Transverse colon (tissue), 4 donors: ENCODE measurements at regions not wholly inside any gene's neighbourhood (a gene's known extent, or its start where the extent isn't known, plus 50 kb on each side); places are given as distances from the start of the nearest gene placed in this dataset.

Experiments used
- DNase-seq: peaks from one replicate; pipeline ENCODE4 v3.0.0-alpha.2; 2019
- H3K27ac ChIP-seq, 4 donors: fragments of 200-600 bp; sonication (generic); 2 replicates each; pipeline ENCODE4 v1.5.1; 2016 to 2018; ENCODE audit warnings: inconsistent platforms in 4 of 4
- H3K27me3 ChIP-seq: fragments of 200-600 bp; sonication (generic); 2 replicates; pipeline ENCODE4 v1.5.1; 2017; ENCODE audit warnings: inconsistent platforms
- H3K36me3 ChIP-seq, 4 donors: fragments of 200-600 bp; sonication (generic); 2 replicates each; pipeline ENCODE4 v1.5.1; 2017 to 2019; ENCODE audit warnings: inconsistent platforms in 4 of 4
- H3K4me1 ChIP-seq, 4 donors: fragments of 200-600 bp; sonication (generic); 2 replicates each; pipeline ENCODE4 v1.5.1; 2017 to 2020; ENCODE audit warnings: inconsistent platforms in 4 of 4
- H3K4me3 ChIP-seq, 4 donors: fragments of 200-600 bp; sonication (generic); 1 replicate in 1 of 4; 2 replicates in 3 of 4; pipeline versions ENCODE4 v1.5.1 to v1.6.1; 2017 to 2019; ENCODE audit warnings: inconsistent platforms in 4 of 4
- H3K9me3 ChIP-seq, 2 donors: fragments of 200-600 bp; sonication (generic); 2 replicates each; pipeline ENCODE4 v1.5.1; 2017 to 2019; ENCODE audit warnings: inconsistent platforms in 2 of 2
- EP300 ChIP-seq: sonication (generic); formaldehyde crosslinking; IDR thresholded peaks from one replicate; pipeline ENCODE4 v1.6.1; 2017; ENCODE audit warnings: antibody characterized with exemption, low read depth
- POLR2A ChIP-seq: fragments of 450-650 bp; IDR thresholded peaks from one replicate; pipeline ENCODE4 v1.6.1; 2016; ENCODE audit warnings: antibody characterized with exemption, mild to moderate bottlenecking, moderate library complexity
- POLR2AphosphoS5 ChIP-seq, 3 donors: sonication (generic); formaldehyde crosslinking; IDR thresholded peaks; one replicate each; pipeline ENCODE4 v1.6.1; 2016; ENCODE audit warnings: antibody characterized with exemption in 3 of 3
- WGBS, 2 donors: methylation state at CpG; one replicate each; pipeline ENCODE4 v1.1.5; 2018; ENCODE audit warnings: low coverage in 1 of 2; 5-methylcytosine and 5-hydroxymethylcytosine counted together
- in situ Hi-C, 4 donors: fragments of 200-750 bp; cut with MboI; loops; one replicate each; pipeline versions ENCODE4 v1.15.0 to v1.15.1; 2017; ENCODE audit warnings: low sequenced_read_pairs in 3 of 4, low pct_ligation_motif_present in 1 of 4, low pct_unique_long_range_greater_than_20kb in 1 of 4
- intact Hi-C: fragments of 100-400 bp; cut with DNase I; formaldehyde crosslinking; loops from one replicate; pipeline ENCODE4 v1.15.1; 2023; ENCODE audit warnings: low total_unique reads
- TF ChIP-seq, protein P1 (sequence below), 5 experiments: fragments of 200-600 bp in 3 of 5; fragments of 450-650 bp in 2 of 5; sonication (generic) in 3 of 5; IDR thresholded peaks; 1 replicate in 2 of 5; 2 replicates in 3 of 5; pipeline ENCODE4 v1.5.1; 2016 to 2017; ENCODE audit warnings: antibody characterized with exemption in 5 of 5, inconsistent platforms in 3 of 5, mild to moderate bottlenecking in 2 of 5, moderate library complexity in 1 of 5

DNA sequence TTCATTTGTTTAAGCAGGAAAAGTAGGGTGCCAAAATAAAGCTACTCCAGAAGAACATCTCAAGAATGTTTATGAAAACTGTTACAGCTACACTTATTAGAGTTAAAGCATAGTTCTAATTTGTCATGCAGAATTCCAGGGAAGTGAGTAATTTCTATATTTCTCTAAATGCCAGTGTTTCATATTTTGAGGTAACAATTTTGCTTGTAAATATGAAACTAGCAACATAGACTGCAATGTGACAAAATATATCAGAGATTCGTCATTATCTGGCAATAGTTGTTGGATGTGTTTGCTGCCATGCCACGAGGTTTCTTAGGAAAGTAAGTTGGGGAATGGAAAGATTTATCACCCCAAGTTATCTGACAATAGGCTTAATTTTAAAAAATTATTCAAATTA is 424.1 kb upstream of the ZEB2 start:
- in situ Hi-C loops, result no loop called here
- DNase-seq, result no peak
- H3K27ac ChIP-seq, result no peak overlapping the region
- no peaks in the 10 kb centered on the region for H3K36me3 ChIP-seq
- no peak overlapping the region for H3K4me3 ChIP-seq
- H3K4me1 ChIP-seq, result peaks cover 15 to 57% (median 26%) of the 10 kb centered on the region in 4 donors
- intact Hi-C loops, result no loop called here
- WGBS, 2 donors, result 60 to 62% methylated on average over 1 to 2 of the region's 2 CpGs
- H3K9me3 ChIP-seq, result no peaks in the 10 kb centered on the region
- H3K27me3 ChIP-seq, result no peaks in the 10 kb centered on the region
- TF ChIP-seq POLR2A (no peak), EP300 (no peak), POLR2AphosphoS5 (IDR thresholded peaks at IDR 0.05) (no peak)
- TF ChIP-seq, protein P1, sequence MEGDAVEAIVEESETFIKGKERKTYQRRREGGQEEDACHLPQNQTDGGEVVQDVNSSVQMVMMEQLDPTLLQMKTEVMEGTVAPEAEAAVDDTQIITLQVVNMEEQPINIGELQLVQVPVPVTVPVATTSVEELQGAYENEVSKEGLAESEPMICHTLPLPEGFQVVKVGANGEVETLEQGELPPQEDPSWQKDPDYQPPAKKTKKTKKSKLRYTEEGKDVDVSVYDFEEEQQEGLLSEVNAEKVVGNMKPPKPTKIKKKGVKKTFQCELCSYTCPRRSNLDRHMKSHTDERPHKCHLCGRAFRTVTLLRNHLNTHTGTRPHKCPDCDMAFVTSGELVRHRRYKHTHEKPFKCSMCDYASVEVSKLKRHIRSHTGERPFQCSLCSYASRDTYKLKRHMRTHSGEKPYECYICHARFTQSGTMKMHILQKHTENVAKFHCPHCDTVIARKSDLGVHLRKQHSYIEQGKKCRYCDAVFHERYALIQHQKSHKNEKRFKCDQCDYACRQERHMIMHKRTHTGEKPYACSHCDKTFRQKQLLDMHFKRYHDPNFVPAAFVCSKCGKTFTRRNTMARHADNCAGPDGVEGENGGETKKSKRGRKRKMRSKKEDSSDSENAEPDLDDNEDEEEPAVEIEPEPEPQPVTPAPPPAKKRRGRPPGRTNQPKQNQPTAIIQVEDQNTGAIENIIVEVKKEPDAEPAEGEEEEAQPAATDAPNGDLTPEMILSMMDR (IDR thresholded peaks at IDR 0.05), result no peak

DNA sequence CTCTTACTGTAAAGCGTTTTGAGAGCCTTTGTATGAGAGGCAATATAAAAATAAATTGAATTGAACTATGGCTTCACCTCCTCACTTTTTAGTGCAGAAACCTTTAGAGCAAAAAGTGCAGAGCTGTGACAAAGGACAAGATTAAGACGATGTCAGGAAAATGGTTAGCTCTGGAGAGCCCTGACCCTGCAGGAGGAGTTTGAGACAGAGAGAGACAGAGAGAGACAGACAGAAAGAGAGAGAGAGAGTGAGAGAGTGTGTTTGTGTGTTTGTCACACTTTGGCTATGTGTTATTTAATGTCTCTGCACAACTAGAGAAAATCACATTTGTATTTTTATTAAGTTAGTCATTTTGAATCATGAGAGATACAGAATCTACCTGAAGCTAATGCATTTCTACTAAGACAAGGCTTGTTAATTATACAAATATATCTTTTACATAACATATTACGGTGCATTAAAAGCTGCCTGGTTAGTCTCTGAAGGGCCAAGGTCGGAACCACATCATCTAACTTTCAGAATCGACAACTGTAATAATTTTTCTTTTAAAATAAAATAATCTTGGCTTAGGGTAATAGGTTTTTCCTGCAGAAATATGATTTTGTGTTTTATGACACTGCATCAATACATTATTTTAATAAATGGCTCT is 423.5 kb upstream of the ZEB2 start:
- in situ Hi-C loops, result no loop called here
- Histone ChIP-seq H3K9me3 (no peaks in the 10 kb centered on the region), H3K4me3 (no peak overlapping the region), H3K27ac (peak overlapping the region; percentile 12 to 63 (median 38)), H3K36me3 (no peaks in the 10 kb centered on the region), H3K4me1 (peaks cover 16 to 61% (median 28%) of the 10 kb centered on the region in 4 donors), H3K27me3 (no peaks in the 10 kb centered on the region)
- 42 to 51% methylated on average over 4 to 5 of the region's 5 CpGs for WGBS, 2 donors
- intact Hi-C loops, result no loop called here
- TF ChIP-seq POLR2A (no peak), EP300 (no peak), POLR2AphosphoS5 (IDR thresholded peaks at IDR 0.05) (no peak)
- TF ChIP-seq, protein P1 (IDR thresholded peaks at IDR 0.05), result no peak
- DNase-seq, result no peak

DNA sequence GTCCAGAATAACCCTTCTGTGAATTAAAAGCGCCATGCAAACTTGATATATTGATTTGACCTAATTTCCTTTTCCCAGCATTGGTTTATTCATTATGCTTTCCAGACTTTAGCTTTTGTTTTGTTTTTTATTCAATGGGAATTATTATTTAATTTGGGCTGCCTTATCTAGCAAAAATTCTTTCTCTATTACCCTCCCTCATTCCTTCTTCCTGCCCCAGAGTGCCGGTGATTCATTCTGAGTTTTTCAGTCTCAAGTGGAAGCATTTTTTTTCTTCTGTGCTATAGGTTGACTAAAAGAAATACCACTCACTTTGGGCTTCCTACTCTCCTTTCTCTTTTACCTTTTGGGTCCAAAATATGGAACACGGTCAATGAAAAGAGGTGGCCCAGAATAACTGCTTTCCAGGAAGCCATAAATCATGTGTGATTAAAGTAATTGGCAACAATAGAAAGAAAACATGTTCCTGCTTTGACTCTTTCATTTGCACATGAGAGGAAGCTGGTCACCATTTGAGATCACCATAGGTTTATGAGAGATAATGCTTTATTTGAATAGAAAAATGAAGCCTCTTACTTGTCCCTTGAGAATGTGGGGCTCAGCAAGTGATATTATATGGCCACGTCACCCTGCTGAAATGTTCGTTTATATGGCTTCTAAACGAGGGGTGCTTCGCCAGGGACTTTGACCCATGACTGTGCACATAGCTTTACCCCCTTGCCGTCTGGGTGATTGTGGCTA is 422.8 kb upstream of the ZEB2 start:
- peak overlapping the region; percentile 19 to 63 (median 62) for H3K27ac ChIP-seq
- intact Hi-C loops, result no loop called here
- 36 to 51% methylated on average over 3 to 8 of the region's 8 CpGs for WGBS, 2 donors

DNA sequence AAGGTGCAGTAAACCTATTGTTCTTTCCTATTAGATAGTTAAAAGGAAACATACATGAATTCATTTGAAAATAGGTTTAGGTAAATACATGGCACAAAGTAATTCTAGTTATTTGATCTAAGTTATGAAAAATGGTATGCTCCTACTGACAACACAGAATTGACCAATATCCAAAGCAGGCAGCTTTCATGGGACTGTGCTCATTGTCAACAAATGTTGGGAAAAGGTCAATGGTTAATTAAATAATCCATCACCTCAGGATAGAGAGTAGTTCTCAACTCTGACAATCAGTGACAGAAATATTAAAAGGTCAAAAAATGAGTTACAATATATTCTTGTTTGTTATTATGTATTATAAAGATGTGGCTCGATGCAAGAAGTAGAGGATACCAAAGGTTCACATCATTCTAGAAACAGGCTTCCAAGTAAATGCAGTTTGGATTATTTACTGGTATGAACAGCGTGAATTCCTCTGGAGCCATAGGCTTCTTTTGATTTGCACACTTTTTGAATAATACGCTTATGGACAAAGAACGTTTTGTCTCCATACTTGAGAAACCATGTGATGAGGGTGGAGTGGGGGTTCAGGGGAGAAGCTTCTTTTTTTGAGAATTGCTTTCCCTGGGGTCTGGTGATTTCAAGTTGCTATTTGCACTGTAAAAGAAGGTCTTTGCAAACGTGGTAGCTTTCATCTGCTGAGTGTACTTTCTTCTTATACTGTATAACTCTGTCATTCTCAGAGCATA is 422.0 kb upstream of the ZEB2 start:
- Histone ChIP-seq H3K27me3 (no peaks in the 10 kb centered on the region), H3K4me1 (peaks cover 13 to 58% (median 30%) of the 10 kb centered on the region in 4 donors), H3K36me3 (no peaks in the 10 kb centered on the region), H3K4me3 (no peak overlapping the region), H3K9me3 (no peaks in the 10 kb centered on the region), H3K27ac (peak overlapping the region in 1 of 4 donors; percentile 63)
- TF ChIP-seq POLR2A (no peak), EP300 (no peak), POLR2AphosphoS5 (IDR thresholded peaks at IDR 0.05) (no peak)
- TF ChIP-seq, protein P1 (IDR thresholded peaks at IDR 0.05), result no peak
- WGBS, 2 donors, result 78 to 81% methylated on average over 5 of the region's 5 CpGs
- intact Hi-C loops (no loop called here), in situ Hi-C loops (no loop called here)
- DNase-seq, result no peak

More for the DNA sequence above, 422.8 kb upstream of the ZEB2 start:
- H3K36me3 ChIP-seq, result no peaks in the 10 kb centered on the region
- no peaks in the 10 kb centered on the region for H3K9me3 ChIP-seq
- in situ Hi-C loops, result no loop called here
- H3K27me3 ChIP-seq, result no peaks in the 10 kb centered on the region
- H3K4me1 ChIP-seq, result peaks cover 13 to 61% (median 30%) of the 10 kb centered on the region in 4 donors
- H3K4me3 ChIP-seq, result no peak overlapping the region
- peak in 1 of 3 donors; percentile 52 for TF ChIP-seq POLR2AphosphoS5 (IDR thresholded peaks at IDR 0.05)
- no peak for TF ChIP-seq POLR2A
- peak; percentile 78 for DNase-seq
